HG02642 (cell line): ENCODE measurements at regions not wholly inside any gene's neighbourhood (a gene's known extent, or its start where the extent isn't known, plus 50 kb on each side); places are given as distances from the start of the nearest gene placed in this dataset.

ENCODE experiments used
- ATAC-seq: cut with Tn5 transposase; IDR thresholded peaks from one replicate; pipeline ENCODE4 v1.9.1; 2021; ENCODE audit warnings: mild to moderate bottlenecking; ENCODE audit not compliant: unreplicated experiment, poor library complexity

- no peak for ATAC-seq
These were observed 367.8 kb downstream of the GASK1B start for GRCh38 chr4:157804986-157805385.

DNA sequence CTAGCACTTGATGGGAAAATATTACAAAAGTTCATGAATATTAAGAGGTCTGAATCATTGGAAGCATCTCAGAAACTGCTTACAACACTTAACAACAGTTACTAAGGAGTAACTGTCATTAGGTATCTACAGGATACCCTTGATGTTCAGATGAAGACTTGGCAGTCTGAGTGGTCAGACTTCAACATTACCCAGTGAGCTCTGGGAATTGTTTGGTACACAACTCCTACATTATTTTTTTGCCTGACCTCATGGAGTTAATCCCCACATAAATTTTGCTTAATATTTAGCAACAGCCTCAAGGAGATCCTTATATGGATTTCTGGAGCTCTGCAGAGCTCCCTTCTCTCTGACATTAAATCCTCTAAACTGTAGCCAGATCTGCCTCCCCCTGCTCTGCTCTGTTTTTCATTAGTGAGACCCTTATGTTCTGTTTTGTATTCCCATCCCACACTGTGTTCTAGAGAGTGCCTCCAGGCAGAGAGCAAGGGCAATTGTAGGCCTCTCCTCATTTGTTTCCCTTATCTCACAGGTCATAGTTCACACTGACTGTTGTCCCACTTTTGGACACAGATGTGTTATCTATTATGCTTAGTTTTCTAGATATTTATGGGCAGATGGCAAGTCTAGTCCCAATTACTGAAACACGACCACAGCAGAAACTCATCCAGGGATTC is 368.8 kb downstream of the GASK1B start:
- no peak for ATAC-seq

GRCh38 chr4:157803421-157803820 is 369.4 kb downstream of the GASK1B start:
- no peak for ATAC-seq

- ATAC-seq = no peak
These were observed 377.3 kb downstream of the GASK1B start for GRCh38 chr4:157795495-157795894.

DNA sequence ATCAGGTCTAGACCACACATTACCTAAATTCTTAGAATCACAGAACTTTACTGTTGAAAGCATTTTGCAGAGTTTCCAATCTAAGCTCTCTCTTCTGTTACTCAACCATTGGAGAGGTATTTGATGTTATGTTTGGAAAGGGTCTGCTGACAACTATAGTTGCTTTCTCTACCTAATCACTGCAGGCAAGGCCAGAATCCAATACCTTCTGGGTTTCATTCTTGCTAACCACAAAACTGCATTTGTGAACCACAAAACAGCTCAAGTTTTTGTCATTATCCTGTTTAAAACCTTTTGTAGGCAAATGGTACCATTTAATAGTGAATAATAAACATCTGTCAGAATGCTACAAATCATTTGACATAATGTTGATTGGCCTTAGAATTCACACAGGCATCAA is 380.1 kb downstream of the GASK1B start:
- ATAC-seq = no peak

DNA sequence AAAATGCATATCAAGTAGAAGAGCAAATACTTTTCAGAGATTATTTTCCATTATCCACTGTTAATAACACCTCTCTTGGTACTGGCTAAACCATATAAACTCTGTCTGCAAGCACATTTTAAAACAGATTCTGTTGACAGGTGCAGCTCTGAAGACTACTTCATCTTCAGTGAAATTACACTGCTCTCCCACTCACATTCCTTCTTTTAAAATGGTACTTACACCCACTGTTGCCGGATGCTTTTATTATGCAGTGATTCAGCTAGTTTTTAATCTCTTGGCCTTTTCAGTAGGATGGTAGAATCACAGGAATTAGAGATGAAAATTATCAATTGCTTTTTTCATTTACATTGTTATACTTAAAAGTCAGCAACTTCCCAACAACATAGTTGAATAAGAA is 381.6 kb downstream of the GASK1B start:
- no peak for ATAC-seq

DNA sequence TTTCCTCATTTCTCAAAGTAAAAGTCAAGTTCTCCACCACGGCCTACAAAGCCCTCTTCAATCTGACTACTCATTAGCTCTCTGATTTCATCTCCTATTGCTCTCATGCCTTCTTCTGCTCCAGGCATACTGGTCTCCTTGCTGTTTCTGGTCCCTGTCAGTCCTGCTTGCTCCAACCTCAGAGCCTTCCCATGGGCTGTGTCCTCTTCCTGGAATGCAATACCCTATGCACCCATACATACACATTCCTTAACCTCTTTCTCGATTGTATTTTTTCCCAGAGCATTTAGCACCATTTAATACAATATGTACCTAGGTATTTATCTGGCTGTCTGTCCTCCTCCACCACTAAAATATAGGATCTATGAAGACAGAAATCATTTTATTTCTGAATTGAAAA is 385.2 kb downstream of the GASK1B start:
- no peak for ATAC-seq

DNA sequence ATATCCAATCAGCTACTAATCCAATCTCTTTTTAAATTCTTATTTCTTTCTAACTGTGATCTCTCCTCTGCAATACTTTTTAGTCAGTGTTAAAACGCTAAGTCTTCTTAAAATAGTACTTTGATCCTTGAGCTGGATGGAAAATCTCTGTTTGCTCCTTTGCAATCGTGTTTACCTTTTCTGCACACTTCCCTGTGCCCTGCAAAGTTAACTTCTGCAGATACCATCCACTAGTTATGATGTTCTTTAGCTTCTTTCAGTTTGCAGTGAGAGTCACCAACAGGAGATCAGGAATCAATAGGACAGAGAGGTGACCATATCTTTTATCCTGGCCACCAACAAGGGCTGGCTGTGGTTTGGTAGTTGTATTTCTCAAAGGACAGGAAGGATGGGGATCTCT is 391.5 kb downstream of the GASK1B start:
- no peak for ATAC-seq

GRCh38 chr4:157779081-157779480 is 393.7 kb downstream of the GASK1B start:
- no peak for ATAC-seq

GRCh38 chr4:157776930-157777528 is 395.8 kb downstream of the GASK1B start:
- ATAC-seq = no peak

DNA sequence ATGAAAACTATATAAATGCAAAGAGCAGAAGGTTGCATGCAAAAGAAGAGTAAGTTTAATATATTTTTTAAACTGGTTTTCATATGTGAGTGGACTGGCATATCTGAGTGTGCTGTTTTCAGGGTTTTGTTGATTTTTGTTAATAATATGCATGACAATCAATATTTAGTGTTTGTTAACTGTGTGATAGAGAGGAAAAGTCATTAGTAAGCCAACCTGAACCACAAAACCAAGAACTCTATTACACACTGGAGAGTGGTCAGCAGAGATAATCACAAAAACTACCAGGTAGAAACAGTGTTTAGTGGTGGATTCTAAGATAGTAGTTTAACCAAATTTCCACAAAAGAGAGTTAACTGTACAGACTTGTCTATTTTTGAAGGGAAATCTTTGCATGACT is 396.9 kb downstream of the GASK1B start:
- no peak for ATAC-seq

GRCh38 chr4:157772907-157773306 is 399.9 kb downstream of the GASK1B start:
- no peak for ATAC-seq

DNA sequence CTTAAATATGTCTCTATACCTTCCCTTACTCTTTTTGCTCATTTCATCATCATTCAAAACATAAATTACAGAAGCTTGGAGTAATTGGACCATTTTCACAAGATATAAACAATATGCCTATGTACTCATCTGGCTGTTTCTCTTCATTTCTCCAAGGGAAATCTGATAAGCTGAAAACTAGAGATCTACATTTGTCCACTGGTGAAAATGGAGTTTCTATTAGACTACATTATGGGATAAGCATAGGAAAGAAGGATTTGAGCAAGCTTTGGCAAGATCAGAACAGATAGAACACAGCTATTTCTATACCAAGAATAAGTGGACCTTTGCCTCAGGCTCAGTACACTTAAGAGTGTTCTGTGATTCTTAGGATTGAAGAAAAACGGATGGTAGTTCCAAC is 404.4 kb downstream of the GASK1B start:
- no peak for ATAC-seq

DNA sequence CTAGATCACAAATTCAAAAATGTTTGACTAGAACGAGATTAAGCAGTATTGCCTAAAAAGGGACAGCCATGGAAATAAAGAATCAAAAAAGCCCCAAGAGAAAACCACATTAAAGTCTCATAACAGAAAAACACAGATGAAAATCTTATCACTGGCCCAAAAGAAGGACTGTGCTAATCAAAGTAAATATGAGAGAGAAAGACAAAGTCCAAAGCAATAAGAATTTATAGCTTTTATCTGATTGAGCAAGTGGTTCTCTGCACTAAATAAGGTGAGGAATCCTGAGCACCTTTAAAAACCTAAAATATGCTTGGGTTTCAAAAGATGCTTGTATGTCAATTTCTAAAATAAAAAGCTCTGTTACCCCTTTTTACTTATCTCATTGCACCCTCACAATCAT is 409.3 kb downstream of the GASK1B start:
- no peak for ATAC-seq

GRCh38 chr4:157754410-157754809 is 418.4 kb downstream of the GASK1B start:
- no peak for ATAC-seq

DNA sequence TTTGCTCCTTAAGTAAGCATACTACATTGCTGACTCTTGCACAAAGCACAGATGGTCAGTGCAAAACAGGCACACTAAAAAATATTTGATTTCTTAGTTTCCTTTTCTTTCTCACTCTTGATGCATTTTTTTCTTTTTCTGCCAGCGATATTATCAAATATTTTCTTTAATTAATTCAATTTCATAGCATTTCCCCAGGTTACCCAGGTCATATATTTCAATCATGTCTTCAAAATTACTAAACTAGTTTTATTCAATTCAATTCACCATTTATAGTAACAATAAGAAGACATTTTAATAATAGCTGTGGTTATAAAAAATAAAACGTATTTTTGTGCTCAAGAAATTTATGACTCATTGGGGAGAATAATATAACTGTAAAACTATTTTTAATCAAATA is 421.2 kb downstream of the GASK1B start:
- ATAC-seq = no peak

DNA sequence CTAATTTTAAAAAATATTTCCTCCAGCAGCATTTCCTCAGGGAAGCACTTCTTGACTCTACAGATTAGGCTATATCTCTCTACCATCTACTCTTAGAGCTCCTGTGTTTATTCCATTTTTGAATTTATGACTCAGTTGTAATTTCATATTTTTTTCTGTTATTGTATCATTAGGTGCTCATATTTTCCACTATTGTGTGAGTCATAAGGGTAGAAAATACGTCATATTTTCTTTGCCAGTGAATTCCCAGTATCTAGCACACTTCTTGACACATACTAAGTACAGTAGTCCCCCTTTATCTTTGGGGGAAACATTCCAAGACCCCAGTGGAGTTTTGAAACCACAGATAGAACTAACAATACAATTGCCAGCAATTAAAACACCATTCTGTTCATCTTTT is 431.2 kb downstream of the GASK1B start:
- no peak for ATAC-seq

DNA sequence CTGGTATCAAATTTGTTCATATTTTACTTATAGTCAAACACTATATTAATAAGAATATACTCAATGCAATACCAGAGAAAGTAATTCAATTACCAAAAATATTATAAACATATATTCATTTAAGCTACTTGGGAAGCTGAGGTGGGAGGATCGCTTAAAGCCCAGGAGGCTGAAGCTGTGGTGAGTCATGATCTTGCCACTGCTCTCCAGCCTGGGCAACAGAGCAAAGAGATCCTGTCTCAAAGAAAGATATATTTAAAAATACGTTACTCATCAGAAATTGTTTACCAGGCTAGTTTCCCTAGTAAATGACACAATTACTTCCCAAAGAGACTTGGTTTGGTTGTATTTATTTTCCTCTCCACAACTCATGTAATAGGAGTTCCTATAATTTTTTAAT is 433.6 kb downstream of the GASK1B start:
- no peak for ATAC-seq

GRCh38 chr4:157728215-157728614 is 444.6 kb downstream of the GASK1B start:
- ATAC-seq = no peak

- ATAC-seq = no peak
These were observed 445.7 kb downstream of the GASK1B start for GRCh38 chr4:157727163-157727562.

GRCh38 chr4:157722146-157722545 is 450.7 kb downstream of the GASK1B start:
- no peak for ATAC-seq

DNA sequence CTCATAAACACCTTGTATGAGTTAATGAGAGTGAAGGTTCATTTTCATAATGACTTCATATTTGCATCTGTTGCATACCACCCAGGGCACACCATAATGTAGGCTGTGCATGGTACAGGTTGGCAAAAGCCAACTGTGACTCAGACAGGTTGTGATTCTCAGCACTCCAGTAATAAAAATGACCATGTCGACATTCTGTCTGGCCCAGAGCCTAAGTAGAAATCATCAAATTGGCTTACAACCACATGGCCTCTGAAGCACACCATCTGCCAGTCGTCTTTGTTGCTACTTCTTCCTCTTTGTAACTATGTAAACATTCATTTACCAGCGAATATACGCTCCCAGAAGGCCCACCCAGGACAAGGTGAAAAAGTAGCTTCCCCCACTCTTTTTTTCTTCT is 459.5 kb downstream of the GASK1B start:
- no peak for ATAC-seq
